OCI-LY1 (cell line): ENCODE measurements at regions not wholly inside any gene's neighbourhood (a gene's known extent, or its start where the extent isn't known, plus 50 kb on each side); places are given as distances from the start of the nearest gene placed in this dataset.

ENCODE experiments used
- H2AFZ ChIP-seq: fragments of 200-600 bp; sonication (generic), shearing (Covaris generic); 2 replicates; pipeline ENCODE4 v1.6.0; 2014; ENCODE audit warnings: antibody characterized with exemption, mild to moderate bottlenecking, low read length
- H3F3A ChIP-seq: fragments of 200-600 bp; sonication (generic), shearing (Covaris generic); 2 replicates; pipeline ENCODE4 v1.6.0; 2014; ENCODE audit warnings: mild to moderate bottlenecking, antibody characterized with exemption, low read length, moderate library complexity; ENCODE audit not compliant: insufficient read depth
- H3K27ac ChIP-seq: fragments of 200-600 bp; sonication (generic); 2 replicates; pipeline ENCODE4 v1.5.1; 2014; ENCODE audit warnings: low read length, mixed run types, mild to moderate bottlenecking, low read depth; ENCODE audit not compliant: poor library complexity, severe bottlenecking
- H3K27me3 ChIP-seq: fragments of 200-600 bp; sonication (generic); 2 replicates; pipeline ENCODE4 v1.6.0; 2014; ENCODE audit warnings: antibody characterized with exemption, mild to moderate bottlenecking, low read length, moderate library complexity; ENCODE audit not compliant: insufficient read depth
- H3K36me3 ChIP-seq: fragments of 200-600 bp; sonication (generic); 2 replicates; pipeline ENCODE4 v1.6.1; 2014; ENCODE audit warnings: mild to moderate bottlenecking, antibody characterized with exemption, low read length, moderate library complexity, mixed read lengths; ENCODE audit not compliant: insufficient read depth
- H3K4me1 ChIP-seq: fragments of 200-600 bp; sonication (generic); 2 replicates; pipeline ENCODE4 v1.5.1; 2014; ENCODE audit warnings: mild to moderate bottlenecking, low read length, moderate library complexity; ENCODE audit not compliant: insufficient read depth, severe bottlenecking
- H3K4me2 ChIP-seq: fragments of 200-600 bp; sonication (generic), shearing (Covaris generic); 2 replicates; pipeline ENCODE4 v1.6.1; 2014; ENCODE audit warnings: low read length
- H3K4me3 ChIP-seq: fragments of 200-600 bp; sonication (generic); 2 replicates; pipeline ENCODE4 v1.5.1; 2014; ENCODE audit warnings: low read length, low read depth, mild to moderate bottlenecking, mixed read lengths; ENCODE audit not compliant: poor library complexity, severe bottlenecking
- H3K79me2 ChIP-seq: fragments of 200-600 bp; shearing (Covaris generic); 2 replicates; pipeline ENCODE4 v1.6.1; 2016; ENCODE audit warnings: mixed run types, low read length, mixed read lengths; ENCODE audit not compliant: insufficient read depth
- H3K9ac ChIP-seq: fragments of 200-600 bp; sonication (generic), shearing (Covaris generic); 2 replicates; pipeline ENCODE4 v1.6.1; 2014; ENCODE audit warnings: mild to moderate bottlenecking, low read length, mixed read lengths
- H3K9me2 ChIP-seq: fragments of 200-600 bp; sonication (generic), shearing (Covaris generic); 2 replicates; pipeline ENCODE4 v1.6.1; 2014; ENCODE audit warnings: low read depth, mild to moderate bottlenecking, low read length, mixed read lengths
- H3K9me3 ChIP-seq: fragments of 200-600 bp; shearing (Covaris generic); 2 replicates; pipeline ENCODE4 v1.6.1; 2014; ENCODE audit warnings: low read length, mixed read lengths
- H4K20me1 ChIP-seq: fragments of 200-600 bp; sonication (generic), shearing (Covaris generic); 2 replicates; pipeline ENCODE4 v1.6.0; 2016; ENCODE audit warnings: mild to moderate bottlenecking, low read length; ENCODE audit not compliant: insufficient read depth
- CTCF ChIP-seq: fragments of 200-600 bp; sonication (generic), shearing (Covaris generic); IDR thresholded peaks from 2 replicates; pipeline ENCODE4 v1.5.1; 2017; ENCODE audit warnings: mild to moderate bottlenecking, antibody characterized with exemption, low read length, moderate library complexity, mixed read lengths
- EZH2 ChIP-seq: fragments of 200-600 bp; sonication (generic), shearing (Covaris generic); IDR thresholded peaks from 2 replicates; pipeline ENCODE4 v1.8.0; 2017; ENCODE audit warnings: borderline replicate concordance, mixed run types, mild to moderate bottlenecking, antibody characterized with exemption, low read length, moderate library complexity, mixed read lengths

GRCh38 chr18:73724958-73725357 lies 422.7 kb downstream of the FBXO15 start:
- TF ChIP-seq EZH2 = no peak
- no peak for TF ChIP-seq CTCF
- no peaks in the 10 kb centered on the region for H3K9me3 ChIP-seq
- H4K20me1 ChIP-seq = no peaks in the 10 kb centered on the region
- H3K79me2 ChIP-seq = no peaks in the 10 kb centered on the region
- no peaks in the 10 kb centered on the region for H3F3A ChIP-seq
- H3K4me2 ChIP-seq = no peak overlapping the region
- H3K27ac ChIP-seq = no peak overlapping the region
- no peak overlapping the region for H2AFZ ChIP-seq
- no peaks in the 10 kb centered on the region for H3K9me2 ChIP-seq
- no peak overlapping the region for H3K9ac ChIP-seq
- no peaks in the 10 kb centered on the region for H3K4me1 ChIP-seq
- H3K27me3 ChIP-seq = no peaks in the 10 kb centered on the region
- no peaks in the 10 kb centered on the region for H3K36me3 ChIP-seq
- H3K4me3 ChIP-seq = no peak overlapping the region

- H3K36me3 ChIP-seq = no peaks in the 10 kb centered on the region
- H3K4me1 ChIP-seq = no peaks in the 10 kb centered on the region
- H3K27me3 ChIP-seq = no peaks in the 10 kb centered on the region
- H2AFZ ChIP-seq = no peak overlapping the region
- no peaks in the 10 kb centered on the region for H3K79me2 ChIP-seq
- no peaks in the 10 kb centered on the region for H3K9me2 ChIP-seq
- H3K4me3 ChIP-seq = no peak overlapping the region
- no peaks in the 10 kb centered on the region for H3K9me3 ChIP-seq
- H3F3A ChIP-seq = no peaks in the 10 kb centered on the region
- no peak overlapping the region for H3K9ac ChIP-seq
- no peak for TF ChIP-seq EZH2
- no peak for TF ChIP-seq CTCF
- no peak overlapping the region for H3K4me2 ChIP-seq
- H3K27ac ChIP-seq = no peak overlapping the region
- no peaks in the 10 kb centered on the region for H4K20me1 ChIP-seq
Observed at GRCh38 chr18:73719611-73720010, 428.0 kb downstream of the FBXO15 start.

GRCh38 chr18:73717570-73717969 lies 430.1 kb downstream of the FBXO15 start:
- Histone ChIP-seq H3K4me2 (no peak overlapping the region), H3K9me2 (no peaks in the 10 kb centered on the region), H3K27me3 (no peaks in the 10 kb centered on the region), H3K27ac (no peak overlapping the region), H3K9me3 (no peaks in the 10 kb centered on the region), H3K36me3 (no peaks in the 10 kb centered on the region), H3F3A (no peaks in the 10 kb centered on the region), H3K9ac (no peak overlapping the region), H3K4me1 (no peaks in the 10 kb centered on the region), H3K4me3 (no peak overlapping the region), H3K79me2 (no peaks in the 10 kb centered on the region), H2AFZ (no peak overlapping the region), H4K20me1 (no peaks in the 10 kb centered on the region)
- no peak for TF ChIP-seq EZH2
- TF ChIP-seq CTCF = no peak
